ENCODE measurements at regions not wholly inside any gene's neighbourhood (a gene's known extent, or its start where the extent isn't known, plus 50 kb on each side); places are given as distances from the start of the nearest gene placed in this dataset.

- no peak for TF ChIP-seq MYC (IDR thresholded peaks at IDR 0.05; ENCODE audit: borderline replicate concordance, low read length)
- no peak for TF ChIP-seq CTCF (IDR thresholded peaks at IDR 0.05)
- no peak for TF ChIP-seq KDM1A (IDR thresholded peaks at IDR 0.05; ENCODE audit: low read depth)
- no peak for TF ChIP-seq HDAC2 (IDR thresholded peaks at IDR 0.05)
- TF ChIP-seq MAZ (IDR thresholded peaks at IDR 0.05; ENCODE audit: borderline replicate concordance, low read depth, low read length) = no peak
- no peak for TF ChIP-seq TP53 (CRISPR knock-in tag; IDR thresholded peaks at IDR 0.05)
Measured at GRCh38 chrX:3779546-3779945, 66.1 kb upstream of the PRKX start.

Measured in A549 (cell line).